ENCODE measurements at regions not wholly inside any gene's neighbourhood (a gene's known extent, or its start where the extent isn't known, plus 50 kb on each side); places are given as distances from the start of the nearest gene placed in this dataset.
A peak's percentile ranks its signal among the peaks of the same experiment; 100 is the strongest.

DNA sequence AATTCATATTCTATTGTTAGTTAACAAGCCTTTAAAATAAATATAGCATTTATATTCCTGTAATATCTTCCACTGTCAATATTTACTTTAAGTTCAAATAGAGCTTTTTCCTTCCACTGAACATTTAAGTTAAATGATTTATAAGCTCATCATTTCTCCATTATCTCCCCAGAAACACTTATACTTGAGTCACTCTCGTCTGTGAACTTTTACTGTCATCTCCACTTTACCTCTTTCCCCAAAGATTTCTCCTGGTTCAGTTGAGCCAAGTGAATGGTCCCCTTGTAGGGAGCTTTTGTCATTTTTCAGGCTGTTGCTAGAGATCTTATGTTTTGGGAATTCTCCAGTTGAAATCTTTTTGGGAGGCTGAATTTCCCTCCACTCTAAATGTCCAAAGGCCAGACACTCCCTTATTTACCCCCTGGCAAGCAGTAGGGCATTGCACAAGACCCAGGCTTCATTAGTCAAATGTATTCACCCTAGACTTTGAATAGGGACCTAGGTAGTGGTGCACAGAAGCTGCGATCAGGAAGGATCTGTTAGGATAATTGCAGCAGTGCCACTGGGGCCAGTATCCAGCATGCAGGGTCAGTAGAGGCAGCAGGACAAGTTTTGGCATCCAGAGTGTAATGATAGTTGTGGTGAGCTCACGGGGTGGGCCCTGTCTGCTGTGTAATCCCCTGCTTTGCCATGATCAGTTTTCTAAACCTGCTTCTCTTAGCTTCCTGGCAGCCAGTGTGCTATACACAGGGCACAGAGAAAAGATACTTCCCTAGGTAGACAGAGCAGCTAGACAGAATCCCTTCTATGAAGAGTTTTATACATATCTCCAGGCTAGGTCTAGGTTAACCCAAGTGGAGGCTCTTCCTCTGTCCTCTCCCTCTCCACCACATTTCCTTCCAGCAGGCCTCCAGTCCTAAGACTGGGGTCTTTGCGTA lies 356.5 kb upstream of the SLCO3A1 start:
- no peaks in the 10 kb centered on the region for H3K36me3 ChIP-seq
- peak; percentile 58 for DNase-seq
- H3K9ac ChIP-seq (ENCODE audit: low read depth in 2 of 2, low read length in 2 of 2): no peak overlapping the region
- no peak overlapping the region for H3K27ac ChIP-seq
- intact Hi-C loops (cut with DNase I): no loop called here
- H3K4me3 ChIP-seq: no peak overlapping the region
- H3K27me3 ChIP-seq: no peaks in the 10 kb centered on the region
- no peaks in the 10 kb centered on the region for H3K9me3 ChIP-seq
- TF ChIP-seq, protein P1, sequence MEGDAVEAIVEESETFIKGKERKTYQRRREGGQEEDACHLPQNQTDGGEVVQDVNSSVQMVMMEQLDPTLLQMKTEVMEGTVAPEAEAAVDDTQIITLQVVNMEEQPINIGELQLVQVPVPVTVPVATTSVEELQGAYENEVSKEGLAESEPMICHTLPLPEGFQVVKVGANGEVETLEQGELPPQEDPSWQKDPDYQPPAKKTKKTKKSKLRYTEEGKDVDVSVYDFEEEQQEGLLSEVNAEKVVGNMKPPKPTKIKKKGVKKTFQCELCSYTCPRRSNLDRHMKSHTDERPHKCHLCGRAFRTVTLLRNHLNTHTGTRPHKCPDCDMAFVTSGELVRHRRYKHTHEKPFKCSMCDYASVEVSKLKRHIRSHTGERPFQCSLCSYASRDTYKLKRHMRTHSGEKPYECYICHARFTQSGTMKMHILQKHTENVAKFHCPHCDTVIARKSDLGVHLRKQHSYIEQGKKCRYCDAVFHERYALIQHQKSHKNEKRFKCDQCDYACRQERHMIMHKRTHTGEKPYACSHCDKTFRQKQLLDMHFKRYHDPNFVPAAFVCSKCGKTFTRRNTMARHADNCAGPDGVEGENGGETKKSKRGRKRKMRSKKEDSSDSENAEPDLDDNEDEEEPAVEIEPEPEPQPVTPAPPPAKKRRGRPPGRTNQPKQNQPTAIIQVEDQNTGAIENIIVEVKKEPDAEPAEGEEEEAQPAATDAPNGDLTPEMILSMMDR (IDR thresholded peaks at IDR 0.05): no peak
- H3K4me1 ChIP-seq: no peaks in the 10 kb centered on the region

DNA sequence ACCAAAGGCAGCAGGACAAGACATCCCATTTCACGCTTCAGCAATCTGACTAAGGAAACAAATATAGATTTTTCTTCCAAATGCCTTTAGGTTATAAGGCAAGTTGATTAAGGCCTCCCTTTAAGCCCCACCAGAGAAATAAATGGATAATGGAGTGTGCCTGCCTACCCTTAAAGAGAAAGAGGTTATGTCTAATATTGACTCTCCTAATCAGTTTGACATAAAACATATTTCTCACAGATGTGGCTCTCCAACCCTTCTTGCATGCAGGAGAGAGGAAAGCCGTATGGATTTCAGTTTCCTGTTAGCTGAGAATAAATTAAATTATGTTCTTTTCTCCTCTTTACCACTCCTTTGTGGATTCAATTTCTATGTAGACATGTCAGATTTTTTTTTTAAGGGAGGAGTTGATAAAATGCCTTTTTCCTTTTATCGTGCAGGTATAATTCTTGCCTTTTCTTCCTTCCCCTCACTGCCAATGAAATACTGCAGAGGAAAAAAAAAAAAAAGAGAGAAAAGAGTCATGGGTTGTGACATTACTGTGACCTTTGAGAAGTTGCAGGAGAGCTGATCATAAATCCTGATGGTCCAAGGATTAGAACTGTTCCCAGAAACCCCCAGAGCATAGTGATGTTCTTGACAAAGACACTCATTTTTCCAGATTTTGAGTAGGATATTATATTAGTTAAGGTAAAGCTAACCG lies 355.3 kb upstream of the SLCO3A1 start:
- TF ChIP-seq, protein P1 (IDR thresholded peaks at IDR 0.05): no peak
- no peak overlapping the region for H3K9ac ChIP-seq (ENCODE audit: low read depth in 2 of 2, low read length in 2 of 2)
- DNase-seq: no peak
- no peak overlapping the region for H3K27ac ChIP-seq
- no peaks in the 10 kb centered on the region for H3K36me3 ChIP-seq
- H3K9me3 ChIP-seq: no peaks in the 10 kb centered on the region
- H3K27me3 ChIP-seq: no peaks in the 10 kb centered on the region
- H3K4me1 ChIP-seq: no peaks in the 10 kb centered on the region
- intact Hi-C loops (cut with DNase I): no loop called here
- no peak overlapping the region for H3K4me3 ChIP-seq

DNA sequence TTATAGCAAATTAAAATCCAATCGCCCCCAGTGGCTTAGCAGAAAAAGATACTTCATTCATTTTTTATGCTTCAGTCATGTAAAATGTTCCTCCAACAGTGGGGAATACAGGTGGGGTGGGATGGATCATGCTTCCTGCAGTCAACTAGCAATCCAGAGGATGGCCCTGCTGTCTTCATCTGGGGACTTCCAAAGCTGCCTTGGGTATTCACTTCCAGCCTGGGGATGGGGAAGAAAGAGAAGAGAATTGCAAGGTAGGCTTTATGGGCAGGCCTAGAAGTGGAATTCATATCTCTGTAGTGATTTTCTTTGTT lies 354.8 kb upstream of the SLCO3A1 start:
- TF ChIP-seq, protein P1 (IDR thresholded peaks at IDR 0.05): no peak
- DNase-seq: no peak
- no peaks in the 10 kb centered on the region for H3K9me3 ChIP-seq
- H3K9ac ChIP-seq (ENCODE audit: low read depth in 2 of 2, low read length in 2 of 2): no peak overlapping the region
- H3K4me3 ChIP-seq: no peak overlapping the region
- H3K27ac ChIP-seq: no peak overlapping the region
- H3K4me1 ChIP-seq: no peaks in the 10 kb centered on the region
- no peaks in the 10 kb centered on the region for H3K27me3 ChIP-seq
- intact Hi-C loops (cut with DNase I): no loop called here
- no peaks in the 10 kb centered on the region for H3K36me3 ChIP-seq

DNA sequence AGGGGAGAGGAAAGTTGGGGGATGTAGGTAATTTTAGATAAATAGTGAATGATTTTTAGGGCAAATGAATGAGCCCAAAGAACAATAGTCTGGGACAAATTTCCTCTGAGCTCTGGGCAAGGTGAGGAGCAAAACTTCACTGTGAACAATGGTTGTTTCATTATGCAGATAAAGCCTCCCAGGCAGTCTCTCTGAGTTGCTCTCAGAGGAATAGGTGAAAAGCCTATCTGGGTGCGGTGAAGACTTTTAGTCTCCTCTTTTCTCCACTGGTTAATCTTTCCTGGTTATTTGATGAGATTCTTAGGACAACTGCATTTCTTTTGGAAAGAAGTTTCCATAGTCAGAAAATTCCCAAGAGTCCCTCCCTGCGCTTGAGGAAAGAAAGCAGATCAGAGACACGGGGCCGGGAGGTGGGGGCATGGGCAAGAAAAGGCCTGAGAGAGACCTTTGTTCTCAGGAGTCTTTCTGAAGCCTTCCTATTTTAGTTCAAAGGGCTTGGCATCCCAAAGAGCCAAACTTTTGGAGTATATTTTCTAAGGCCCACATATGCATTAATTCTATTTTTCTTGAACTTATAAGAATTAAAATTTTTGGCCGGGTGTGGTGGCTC lies 353.6 kb upstream of the SLCO3A1 start:
- no peak overlapping the region for H3K9ac ChIP-seq (ENCODE audit: low read depth in 2 of 2, low read length in 2 of 2)
- TF ChIP-seq, protein P1 (IDR thresholded peaks at IDR 0.05): no peak
- no peaks in the 10 kb centered on the region for H3K9me3 ChIP-seq
- no peak overlapping the region for H3K27ac ChIP-seq
- intact Hi-C loops (cut with DNase I): no loop called here
- H3K27me3 ChIP-seq: no peaks in the 10 kb centered on the region
- no peak for DNase-seq
- no peak overlapping the region for H3K4me3 ChIP-seq
- H3K4me1 ChIP-seq: no peaks in the 10 kb centered on the region
- no peaks in the 10 kb centered on the region for H3K36me3 ChIP-seq

DNA sequence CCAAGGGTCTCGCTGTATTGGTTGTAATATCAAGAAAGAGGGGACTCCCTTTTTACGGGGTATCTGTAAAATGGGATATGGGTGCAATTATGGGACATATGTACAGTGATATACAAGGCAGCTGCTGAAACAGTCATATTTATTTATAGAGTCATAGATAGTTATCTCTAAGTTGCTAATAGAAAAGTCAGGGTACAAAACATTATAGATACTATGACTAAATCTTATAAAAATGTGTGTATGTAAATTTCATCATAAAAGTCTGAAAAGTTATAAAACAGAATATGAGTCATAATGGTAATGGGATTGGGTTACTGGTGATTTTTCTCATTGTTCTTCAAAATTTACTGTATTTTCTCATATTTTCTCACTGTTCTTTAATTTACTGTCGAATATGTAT lies 344.9 kb upstream of the SLCO3A1 start:
- Histone ChIP-seq H3K36me3 (no peaks in the 10 kb centered on the region), H3K9ac (ENCODE audit: low read depth in 2 of 2, low read length in 2 of 2) (no peak overlapping the region), H3K9me3 (no peaks in the 10 kb centered on the region), H3K27me3 (no peaks in the 10 kb centered on the region), H3K4me1 (no peaks in the 10 kb centered on the region), H3K4me3 (no peak overlapping the region), H3K27ac (no peak overlapping the region)
- TF ChIP-seq, protein P1 (IDR thresholded peaks at IDR 0.05): no peak
- DNase-seq: no peak
- intact Hi-C loops (cut with DNase I): no loop called here
